ENCODE measurements at regions not wholly inside any gene's neighbourhood (a gene's known extent, or its start where the extent isn't known, plus 50 kb on each side); places are given as distances from the start of the nearest gene placed in this dataset.

GRCh38 chr6:905556-905955 is 212.6 kb upstream of the EXOC2 start:
- no peak for TF ChIP-seq EZH2 (IDR thresholded peaks at IDR 0.05; ENCODE audit: borderline replicate concordance, control insufficient read depth, low read depth, low read length)
- no peak for TF ChIP-seq POLR2A (IDR thresholded peaks at IDR 0.05; ENCODE audit: low read depth, low read length)
- TF ChIP-seq YY1 (IDR thresholded peaks at IDR 0.05; ENCODE audit: low read depth, low read length) = no peak
- TF ChIP-seq MAX (IDR thresholded peaks at IDR 0.05; ENCODE audit: low read depth, low read length) = no peak
- no peak for TF ChIP-seq REST (IDR thresholded peaks at IDR 0.05; ENCODE audit: low read depth, low read length)

Data from GM12878 (cell line).